HG02571 (cell line): ENCODE measurements at regions not wholly inside any gene's neighbourhood (a gene's known extent, or its start where the extent isn't known, plus 50 kb on each side); places are given as distances from the start of the nearest gene placed in this dataset.
"Not testable (repeated sequence)": the region's sequence is repeated elsewhere in the genome, so short reads cannot be mapped to it uniquely, and the experiment has no call there.

Experiments
- ATAC-seq: cut with Tn5 transposase; IDR thresholded peaks from one replicate; pipeline ENCODE4 v1.9.1; 2021; ENCODE audit warnings: mild to moderate bottlenecking, moderate library complexity; ENCODE audit not compliant: unreplicated experiment

- not testable (repeated sequence) for ATAC-seq
Observed at GRCh38 chr2:111492995-111493719, 372.4 kb downstream of the BCL2L11 start.

DNA sequence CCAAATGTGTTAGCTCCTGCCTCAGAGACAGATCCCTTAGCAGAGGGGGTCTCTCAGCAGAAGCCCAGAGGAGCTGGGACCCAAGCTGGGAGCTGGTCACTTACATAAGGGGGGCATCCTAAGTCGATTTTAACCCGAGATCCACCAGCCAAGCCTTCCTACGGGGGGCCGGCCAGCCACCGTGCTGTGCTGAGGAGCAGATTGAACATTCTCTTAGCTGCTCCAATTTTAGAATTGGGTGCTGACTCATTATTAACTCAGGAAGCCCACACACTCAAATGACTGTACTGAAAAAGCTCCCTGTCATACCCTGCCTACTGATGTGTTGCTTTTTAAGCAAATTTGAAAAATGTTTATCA, 373.0 kb downstream of the BCL2L11 start:
- ATAC-seq: peak; percentile 57

GRCh38 chr2:111494288-111494980, 373.7 kb downstream of the BCL2L11 start:
- ATAC-seq: not testable (repeated sequence)

- peak; percentile 46 for ATAC-seq
Observed at GRCh38 chr2:111494981-111495315, 374.2 kb downstream of the BCL2L11 start.

DNA sequence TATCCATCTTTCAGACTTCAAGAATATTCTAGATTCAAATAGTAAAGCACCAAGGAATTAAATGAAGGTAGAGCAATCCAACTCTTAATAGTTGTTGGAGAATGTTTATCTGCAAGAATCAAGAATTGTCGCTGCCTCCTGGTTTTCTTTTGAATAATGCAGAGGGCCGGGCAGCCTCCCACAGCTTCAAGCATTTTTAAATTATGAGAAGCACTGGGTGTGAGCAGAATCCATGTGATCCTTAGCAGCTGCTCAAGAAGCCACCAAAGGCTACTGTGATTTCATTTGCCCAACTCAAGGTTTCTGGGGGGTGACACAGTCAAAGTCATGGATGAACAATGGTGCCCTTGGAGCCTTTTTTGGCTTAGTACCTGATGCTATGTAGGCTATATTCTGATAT, 374.9 kb downstream of the BCL2L11 start:
- not testable (repeated sequence) for ATAC-seq

- not testable (repeated sequence) for ATAC-seq
Observed at GRCh38 chr2:111496176-111496575, 375.5 kb downstream of the BCL2L11 start.

DNA sequence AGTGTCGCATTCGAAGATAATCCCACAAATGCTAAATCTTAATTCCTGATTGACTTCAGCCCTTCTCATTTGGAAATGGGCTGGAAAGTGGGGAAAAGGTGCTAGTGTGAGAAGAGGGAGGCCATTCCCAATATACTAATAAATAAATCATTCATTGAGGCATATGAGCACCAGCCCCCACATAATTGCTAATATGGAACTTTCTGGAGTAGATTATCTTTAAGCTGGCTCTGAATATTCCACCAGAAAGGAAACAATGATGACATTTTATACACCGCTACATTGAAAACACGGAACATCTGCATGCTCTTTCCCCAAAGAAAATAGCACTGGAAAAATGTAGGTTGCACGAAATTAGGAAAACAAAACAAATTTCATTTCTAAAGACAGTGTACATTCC, 376.1 kb downstream of the BCL2L11 start:
- ATAC-seq: not testable (repeated sequence)

DNA sequence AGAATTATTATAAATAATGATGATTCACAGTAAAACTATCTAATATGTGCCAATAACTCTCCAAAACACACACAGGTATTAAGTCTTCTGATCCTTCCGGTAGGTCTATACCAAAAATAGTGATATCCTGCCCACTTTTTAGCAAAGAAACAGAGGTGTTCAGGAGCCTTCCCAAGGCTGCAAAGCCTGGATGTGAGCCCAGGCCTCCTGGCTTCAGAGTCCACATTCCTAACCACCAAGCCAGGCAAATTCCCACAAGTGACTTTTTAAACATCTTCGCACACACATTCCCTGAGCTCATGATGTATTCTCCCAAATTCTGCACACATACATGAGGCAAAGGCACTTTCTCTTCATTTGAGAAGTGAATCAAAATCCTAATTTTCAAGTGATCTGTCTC, 376.6 kb downstream of the BCL2L11 start:
- ATAC-seq: not testable (repeated sequence)

GRCh38 chr2:111500536-111501062, 379.9 kb downstream of the BCL2L11 start:
- ATAC-seq: not testable (repeated sequence)

GRCh38 chr2:111503844-111504570, 380.0 kb downstream of the ANAPC1 start:
- ATAC-seq: not testable (repeated sequence)

DNA sequence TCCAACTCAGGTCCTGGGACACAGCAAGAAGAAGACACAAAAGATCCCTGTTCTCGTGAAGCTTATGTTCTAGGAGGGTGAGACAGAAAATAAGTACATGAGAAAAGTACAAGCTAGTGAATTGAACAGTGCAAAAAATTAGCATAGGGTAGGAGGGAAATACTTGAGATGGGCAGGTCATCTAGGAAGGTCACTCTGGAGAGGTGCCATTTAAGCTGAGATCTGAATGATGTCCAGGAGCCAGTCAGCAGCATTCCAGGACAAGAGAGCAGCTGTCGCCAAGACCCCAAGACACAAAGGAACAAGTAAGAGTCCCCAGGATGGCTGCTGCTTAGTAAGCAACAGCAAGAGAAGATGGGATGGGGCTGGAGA, 379.4 kb downstream of the ANAPC1 start:
- not testable (repeated sequence) for ATAC-seq

DNA sequence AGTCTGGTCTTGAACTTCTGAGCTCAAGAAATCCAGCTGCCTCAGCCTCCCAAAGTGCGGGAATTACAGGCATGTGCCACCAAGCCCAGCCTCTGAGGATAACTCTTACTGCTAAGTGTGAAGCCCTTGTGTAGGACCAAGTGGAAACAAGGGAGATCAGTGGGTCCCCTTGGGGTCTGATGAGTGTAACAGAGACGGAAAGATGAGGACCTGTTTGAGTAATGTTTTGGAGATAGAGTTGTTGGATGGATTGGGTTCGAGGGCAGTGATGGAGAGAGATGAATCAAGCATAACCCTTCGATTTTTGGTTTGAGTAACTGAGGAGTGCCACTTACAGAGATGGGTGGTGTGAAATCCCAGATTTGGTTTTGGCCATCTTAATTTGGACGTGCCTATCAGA, 378.7 kb downstream of the ANAPC1 start:
- not testable (repeated sequence) for ATAC-seq

DNA sequence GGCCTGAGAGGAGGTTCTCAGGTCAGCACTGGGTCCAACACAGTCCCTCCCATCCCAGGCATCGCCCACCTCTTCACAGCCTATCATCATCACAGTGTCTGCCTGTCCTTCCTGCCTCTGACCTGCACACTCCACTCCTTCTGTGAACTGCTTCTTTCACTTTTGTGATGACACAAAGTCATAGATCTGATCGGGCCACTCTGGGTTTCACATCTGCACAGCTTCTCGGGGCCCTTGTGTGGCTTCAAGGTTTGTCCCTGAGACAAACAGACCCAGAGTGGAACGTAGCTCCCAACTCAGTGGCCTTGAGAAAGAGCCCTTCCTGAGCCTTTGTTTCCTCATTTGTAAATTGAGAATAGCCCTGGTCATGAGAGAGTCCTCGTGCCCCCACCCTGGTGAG, 377.1 kb downstream of the ANAPC1 start:
- ATAC-seq: peak; percentile 96

GRCh38 chr2:111509225-111509869, 374.6 kb downstream of the ANAPC1 start:
- not testable (repeated sequence) for ATAC-seq

DNA sequence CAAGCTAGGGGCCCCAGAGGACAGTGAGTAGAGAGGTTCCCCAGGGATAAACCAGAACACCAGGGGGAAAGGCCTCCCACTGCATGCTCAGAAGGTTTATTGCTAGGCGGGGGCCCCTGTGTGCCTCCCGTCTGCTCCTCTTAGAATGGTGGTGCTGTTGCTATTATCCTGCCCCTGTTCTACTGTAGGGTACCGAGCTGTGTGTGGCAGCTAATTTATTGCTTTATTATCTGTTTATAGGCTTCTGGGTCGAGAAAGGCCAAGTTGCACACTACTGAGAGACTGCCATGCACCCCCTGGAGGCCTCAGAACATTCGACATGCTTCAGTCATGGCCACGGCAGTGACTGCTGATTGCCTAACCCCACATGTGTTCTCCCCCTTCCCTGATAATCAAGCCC, 373.6 kb downstream of the ANAPC1 start:
- ATAC-seq: not testable (repeated sequence)

DNA sequence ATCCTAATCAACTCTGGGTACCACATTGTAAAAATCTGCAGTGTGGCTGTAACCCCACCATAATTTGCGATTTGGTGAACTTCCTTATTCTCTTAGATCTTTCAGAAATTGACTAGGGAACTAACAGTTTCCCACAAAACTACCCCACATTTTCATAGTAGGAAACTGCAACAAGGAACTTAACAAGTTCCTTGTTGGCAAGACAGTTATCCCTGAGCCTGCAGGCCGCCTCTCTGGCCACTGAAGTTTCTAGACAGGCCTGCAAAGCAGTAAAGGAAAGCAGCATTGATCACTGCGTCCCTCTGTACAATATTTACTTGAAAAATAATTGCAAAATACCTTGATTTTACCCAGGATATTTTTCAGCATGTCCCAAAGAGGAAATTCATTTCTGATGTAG, 372.9 kb downstream of the ANAPC1 start:
- ATAC-seq: not testable (repeated sequence)

DNA sequence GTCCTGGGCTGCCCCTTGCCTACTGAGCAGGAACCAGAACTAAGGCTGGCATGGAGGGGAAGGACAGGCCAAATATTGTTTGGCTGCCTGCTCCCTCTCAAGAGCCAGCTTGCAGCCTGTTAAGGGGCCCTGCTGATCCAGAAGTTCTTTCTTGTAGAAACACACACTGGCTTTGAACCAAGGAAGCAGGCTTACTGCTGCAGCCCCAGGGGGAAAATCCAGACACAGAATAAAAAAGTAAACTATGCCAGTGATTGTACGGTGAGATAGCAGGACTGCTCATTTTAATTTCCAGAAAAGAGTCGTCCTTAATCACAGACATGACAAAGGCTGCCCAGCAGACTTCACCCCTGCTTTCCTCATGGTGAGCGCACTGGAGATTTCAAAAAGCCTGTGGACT, 371.6 kb downstream of the ANAPC1 start:
- not testable (repeated sequence) for ATAC-seq

GRCh38 chr2:111514138-111514537, 369.9 kb downstream of the ANAPC1 start:
- ATAC-seq: not testable (repeated sequence)

GRCh38 chr2:111517050-111517720, 366.8 kb downstream of the ANAPC1 start:
- not testable (repeated sequence) for ATAC-seq

DNA sequence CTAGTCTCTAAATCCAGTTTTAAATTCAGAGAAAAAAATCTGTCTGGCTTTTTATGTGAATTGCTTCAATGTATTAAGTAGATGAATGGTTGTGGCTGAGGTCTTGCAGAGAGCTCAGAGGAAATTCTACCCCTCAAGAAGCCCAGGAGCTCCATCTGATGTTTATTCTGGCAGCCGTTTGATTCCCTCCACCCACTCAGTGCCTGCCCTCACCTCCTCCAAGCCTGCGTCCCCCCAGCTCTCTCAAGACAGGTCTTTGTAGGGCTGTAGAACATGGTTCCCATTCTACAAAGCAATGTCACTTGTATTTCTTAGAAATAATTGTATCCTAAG, 366.3 kb downstream of the ANAPC1 start:
- not testable (repeated sequence) for ATAC-seq

- no peak for ATAC-seq
Observed at GRCh38 chr2:111519071-111519470, 364.9 kb downstream of the ANAPC1 start.
